Superior temporal gyrus (tissue), 1 donor: ENCODE measurements at regions not wholly inside any gene's neighbourhood (a gene's known extent, or its start where the extent isn't known, plus 50 kb on each side); places are given as distances from the start of the nearest gene placed in this dataset.
A peak's percentile ranks its signal among the peaks of the same experiment; 100 is the strongest.
"Not testable (repeated sequence)": the region's sequence is repeated elsewhere in the genome, so short reads cannot be mapped to it uniquely, and the experiment has no call there.

Experiments used
- DNase-seq: peaks from one replicate; pipeline ENCODE4 v3.0.0-alpha.2; 2016; ENCODE audit errors: extremely low spot score

- no peak for DNase-seq
Observed at GRCh38 chr2:153420394-153420793, 58.2 kb downstream of the RPRM start.

GRCh38 chr2:153417077-153417476, 61.5 kb downstream of the RPRM start:
- DNase-seq: no peak

- no peak for DNase-seq
Observed at GRCh38 chr2:153416071-153416470, 62.5 kb downstream of the RPRM start.

GRCh38 chr2:153408710-153409385, 69.7 kb downstream of the RPRM start:
- DNase-seq: no peak

GRCh38 chr2:153405196-153405595, 73.4 kb downstream of the RPRM start:
- DNase-seq: no peak

GRCh38 chr2:153404792-153405191, 73.8 kb downstream of the RPRM start:
- no peak for DNase-seq

DNA sequence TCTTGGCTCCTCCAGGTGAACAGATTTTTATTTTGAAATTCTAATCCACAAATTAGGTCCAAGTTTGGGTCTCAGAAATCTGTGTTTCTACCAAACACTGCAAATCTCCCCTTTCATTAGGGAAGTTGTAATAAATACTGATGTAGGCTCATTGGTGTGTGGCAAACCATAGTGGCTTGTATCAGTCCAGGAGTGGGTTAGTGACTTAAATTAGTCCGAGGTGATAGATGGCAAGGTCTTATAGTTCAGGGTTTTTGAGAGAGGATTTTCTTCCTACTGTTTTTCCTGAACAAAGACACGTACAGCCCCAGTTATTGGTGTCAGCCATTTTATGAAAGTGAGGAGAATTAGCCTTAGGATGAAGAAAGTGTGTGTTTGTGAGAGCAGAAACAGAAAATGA, 74.6 kb downstream of the RPRM start:
- no peak for DNase-seq

- not testable (repeated sequence) for DNase-seq
Observed at GRCh38 chr2:153403352-153403751, 75.2 kb downstream of the RPRM start.

- no peak for DNase-seq
Observed at GRCh38 chr2:153394686-153395085, 83.9 kb downstream of the RPRM start.

GRCh38 chr2:153394247-153394646, 84.3 kb downstream of the RPRM start:
- DNase-seq: no peak

DNA sequence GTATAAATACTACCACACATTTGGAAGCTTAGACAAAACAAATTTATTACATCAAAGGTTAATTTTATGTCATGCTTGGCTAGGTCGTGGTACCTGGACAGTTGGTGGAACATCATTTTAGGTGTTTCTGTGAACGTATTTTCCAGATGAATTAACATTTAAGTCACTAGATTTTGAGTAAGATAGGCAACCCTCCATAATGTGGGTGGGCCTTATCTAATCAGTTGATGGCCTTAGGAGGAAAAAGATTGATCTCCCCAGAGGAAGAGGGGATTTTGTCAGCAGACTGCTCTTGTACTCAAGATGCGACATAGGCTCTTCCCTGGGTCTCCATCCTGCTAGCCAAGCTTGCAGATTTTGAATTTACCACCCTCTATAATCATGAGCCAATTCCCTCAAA, 85.0 kb downstream of the RPRM start:
- no peak for DNase-seq

GRCh38 chr2:153391131-153391530, 87.4 kb downstream of the RPRM start:
- no peak for DNase-seq

DNA sequence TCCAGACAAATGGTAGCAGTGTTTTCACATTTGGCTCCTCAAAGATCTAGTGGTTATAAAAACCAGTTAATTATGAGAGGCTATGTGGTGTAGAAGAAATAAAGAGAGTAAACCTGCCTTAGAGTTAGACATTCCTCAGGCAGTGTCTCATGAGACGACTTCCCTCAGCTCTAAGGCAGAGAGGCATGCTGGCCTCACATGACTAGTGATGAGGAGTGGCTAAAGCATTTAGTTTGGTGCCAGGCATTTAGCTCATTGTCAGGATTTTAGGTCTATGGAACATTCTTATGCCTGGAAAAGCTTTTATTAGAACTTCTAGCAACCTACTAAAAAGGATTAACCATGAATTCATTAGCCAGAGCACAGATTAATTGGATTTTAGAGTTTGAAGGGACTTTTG, 90.3 kb downstream of the RPRM start:
- no peak for DNase-seq

DNA sequence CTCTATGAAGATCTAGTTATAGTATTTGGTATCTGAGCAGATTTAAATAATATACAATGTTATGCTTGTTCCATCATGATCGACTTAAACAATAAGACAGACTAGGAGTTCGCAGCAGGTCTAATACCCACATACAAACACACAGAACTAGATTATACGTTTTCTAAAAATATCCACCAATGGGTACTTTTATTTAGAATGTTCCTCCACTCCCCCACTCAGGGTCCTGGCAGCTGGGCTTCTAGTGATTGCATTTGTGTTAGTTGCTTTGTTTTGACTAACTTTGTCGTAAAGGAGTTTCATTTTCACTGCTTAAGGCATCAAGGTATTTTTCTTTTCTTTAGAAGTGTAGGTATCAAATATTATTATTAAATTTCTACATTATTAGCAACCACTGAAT, 91.4 kb downstream of the RPRM start:
- DNase-seq: no peak

DNA sequence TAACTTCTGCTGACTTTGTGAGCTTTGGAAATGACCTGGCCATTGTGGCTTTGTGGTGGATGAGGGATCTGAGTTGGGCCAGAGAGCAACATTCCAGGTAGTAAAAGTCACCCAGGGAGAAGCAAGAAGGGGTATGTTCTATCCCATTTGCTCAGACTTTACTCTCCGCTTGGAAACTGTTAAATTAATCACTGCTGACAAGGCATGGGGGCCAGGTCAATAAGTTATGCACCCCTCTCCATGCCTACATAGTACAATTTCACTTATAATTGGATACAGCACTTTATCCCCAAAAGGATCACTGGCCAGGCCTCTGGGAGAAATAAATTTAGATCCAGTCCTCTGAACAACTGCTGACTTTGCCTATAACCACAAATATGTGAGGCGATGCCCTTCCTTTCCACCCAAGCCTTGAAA, 92.1 kb downstream of the RPRM start:
- DNase-seq: no peak

GRCh38 chr2:153373510-153374279, 104.9 kb downstream of the RPRM start:
- DNase-seq: no peak

GRCh38 chr2:153360239-153360638, 118.3 kb downstream of the RPRM start:
- DNase-seq: no peak

DNA sequence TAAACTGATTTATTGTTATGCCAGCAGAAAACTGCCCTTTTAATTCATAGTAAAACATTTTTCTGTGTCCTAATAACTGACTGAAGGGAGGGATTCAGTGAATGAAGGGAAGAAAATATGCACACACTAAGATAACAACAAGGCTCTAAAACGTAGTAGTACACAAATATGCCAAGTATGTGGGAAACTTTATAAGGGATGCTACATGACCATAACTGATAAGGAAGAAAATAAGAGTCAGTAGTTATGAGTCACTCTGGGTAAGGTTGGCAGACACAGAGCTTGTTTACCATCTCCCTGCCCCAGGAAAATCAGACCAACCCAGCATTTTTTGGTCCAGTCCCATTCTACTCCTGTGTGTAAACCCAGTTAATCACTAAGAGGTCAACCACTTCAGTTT, 124.2 kb downstream of the RPRM start:
- no peak for DNase-seq

DNA sequence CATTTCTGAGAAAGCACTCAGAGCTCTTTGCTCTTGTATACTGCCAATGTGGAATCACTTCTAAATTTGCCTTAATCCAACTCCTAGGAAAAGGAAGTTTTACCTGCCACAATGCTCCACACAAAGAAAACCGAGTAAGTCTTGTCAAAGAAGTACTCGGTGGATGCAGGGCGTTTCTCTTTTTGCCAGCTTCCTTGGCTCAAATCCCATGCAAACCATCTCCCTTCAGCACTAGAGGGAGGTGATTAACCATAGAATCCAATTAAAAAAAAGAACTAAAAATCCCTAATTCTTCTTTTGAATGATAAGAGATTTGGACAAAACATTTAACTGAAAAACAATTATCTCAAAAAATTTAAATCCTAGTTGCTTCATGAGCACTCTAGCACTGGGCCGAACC, 129.0 kb downstream of the RPRM start:
- DNase-seq: no peak

GRCh38 chr2:153347818-153348495, 130.6 kb downstream of the RPRM start:
- DNase-seq: no peak

GRCh38 chr2:153320879-153321278, 157.7 kb downstream of the RPRM start:
- DNase-seq: peak; percentile 32

GRCh38 chr2:153311432-153311831, 167.1 kb downstream of the RPRM start:
- DNase-seq: no peak

DNA sequence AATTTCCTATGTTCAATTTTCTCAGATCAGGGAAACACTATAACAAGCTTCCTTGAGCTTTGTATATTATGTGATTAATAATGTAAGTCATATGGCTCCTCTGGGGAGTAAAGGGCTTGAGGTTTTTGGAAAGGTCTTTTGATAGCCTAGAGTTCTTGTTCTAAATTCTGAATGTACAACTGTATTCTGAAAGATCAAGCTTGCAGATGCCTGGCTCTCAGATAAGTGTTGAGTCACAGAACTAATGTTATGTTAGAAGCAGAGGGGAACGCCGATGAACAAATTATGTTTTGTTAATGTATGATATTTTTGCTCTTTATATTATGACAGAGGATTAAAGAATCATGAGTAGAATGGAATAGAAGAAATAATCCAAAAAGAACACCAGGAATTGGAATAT, 170.1 kb downstream of the RPRM start:
- no peak for DNase-seq
